GM21786 (cell line): ENCODE measurements at regions not wholly inside any gene's neighbourhood (a gene's known extent, or its start where the extent isn't known, plus 50 kb on each side); places are given as distances from the start of the nearest gene placed in this dataset.

Experiments
- ATAC-seq: cut with Tn5 transposase; IDR thresholded peaks from one replicate; pipeline ENCODE4 v1.9.1; 2021; ENCODE audit not compliant: unreplicated experiment

DNA sequence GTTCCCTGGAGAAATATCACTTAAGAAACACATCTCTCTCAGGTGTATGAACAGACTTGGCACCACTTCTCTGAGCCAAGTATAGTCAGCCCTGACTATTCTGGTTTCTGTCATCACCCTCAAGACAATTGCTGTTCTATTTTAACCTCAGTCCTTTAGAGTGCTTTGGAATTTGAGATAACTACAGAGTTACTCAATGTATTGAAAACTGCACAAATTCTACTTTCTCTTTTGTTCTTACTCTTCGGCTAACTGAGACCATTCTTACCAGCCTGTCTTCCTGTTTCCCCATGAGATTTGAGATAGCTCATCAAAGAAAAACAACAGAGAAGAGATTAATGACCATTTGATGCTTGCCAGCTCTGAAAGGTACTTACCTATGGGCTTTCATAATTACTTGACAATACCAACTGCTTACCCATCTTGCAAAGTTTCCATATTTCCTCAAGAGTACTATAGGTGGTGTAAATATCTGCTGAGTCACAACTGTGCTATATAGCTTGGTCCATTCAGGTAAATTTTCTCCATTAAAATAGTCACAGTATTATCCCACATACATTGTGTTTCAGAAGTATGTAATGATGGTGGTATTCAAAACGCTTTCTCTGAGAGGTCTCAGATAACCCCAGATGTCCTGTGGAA, 467.5 kb upstream of the CHST9 start:
- ATAC-seq, result peak; percentile 80

DNA sequence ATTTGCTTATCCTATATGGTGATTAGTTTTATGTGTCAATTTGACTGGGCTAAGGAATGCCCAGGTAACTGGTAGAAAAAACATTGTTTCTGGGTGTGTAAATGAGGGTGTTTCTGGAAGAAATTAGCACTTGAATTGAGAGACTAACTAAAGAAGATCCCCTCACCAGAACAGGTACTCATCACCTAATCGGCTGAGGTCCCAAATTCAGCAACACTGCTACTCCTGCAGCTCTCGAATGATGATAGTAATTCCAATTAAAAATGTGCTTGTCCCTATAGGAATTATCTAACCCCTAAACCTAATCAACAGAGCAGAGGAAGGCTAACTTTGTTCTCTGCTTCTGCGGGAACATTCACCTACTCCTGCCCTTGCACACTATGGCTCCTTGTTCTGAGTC, 464.5 kb upstream of the CHST9 start:
- no peak for ATAC-seq

DNA sequence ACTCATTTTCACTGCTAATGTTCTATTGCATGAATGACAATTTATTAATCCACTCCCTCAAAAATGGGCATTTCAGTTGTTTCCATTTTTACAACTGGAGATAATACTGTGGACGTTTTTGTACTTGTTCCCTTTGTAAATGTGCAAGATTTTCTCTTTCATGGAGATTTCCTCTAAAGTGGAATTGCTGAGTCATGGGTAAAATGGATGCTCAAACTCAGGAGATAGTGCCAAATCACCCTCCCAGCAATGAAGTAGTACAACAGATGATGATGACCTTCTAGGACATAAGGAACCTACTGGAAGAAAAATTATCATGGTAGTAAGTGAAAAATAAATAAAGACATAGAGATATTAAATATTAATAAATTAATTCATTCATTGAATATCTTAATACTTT, 460.8 kb upstream of the CHST9 start:
- no peak for ATAC-seq

DNA sequence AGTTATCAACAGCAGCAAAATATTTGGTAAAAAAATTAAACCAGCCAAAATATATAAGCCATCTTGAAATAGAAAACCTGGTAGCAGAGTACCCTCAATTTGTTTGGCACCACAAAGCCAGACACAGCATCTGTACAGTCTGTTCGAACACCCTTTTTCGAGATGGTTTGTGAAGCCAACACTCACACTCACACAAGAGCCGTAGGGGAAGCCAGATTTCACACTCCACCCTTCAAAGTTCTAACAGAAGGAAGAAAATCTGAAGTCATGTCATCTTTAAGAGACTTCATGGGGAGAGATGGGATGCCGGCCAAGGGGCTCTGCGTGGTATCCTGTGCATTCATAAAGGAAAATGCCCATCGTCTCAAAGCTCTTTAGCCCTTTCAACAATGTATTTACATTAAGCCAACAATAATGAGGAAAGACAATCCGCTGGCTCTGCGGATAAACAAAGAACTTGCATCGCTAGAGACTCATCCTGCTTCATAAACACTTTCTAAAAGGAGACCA, 451.5 kb upstream of the CHST9 start:
- no peak for ATAC-seq

DNA sequence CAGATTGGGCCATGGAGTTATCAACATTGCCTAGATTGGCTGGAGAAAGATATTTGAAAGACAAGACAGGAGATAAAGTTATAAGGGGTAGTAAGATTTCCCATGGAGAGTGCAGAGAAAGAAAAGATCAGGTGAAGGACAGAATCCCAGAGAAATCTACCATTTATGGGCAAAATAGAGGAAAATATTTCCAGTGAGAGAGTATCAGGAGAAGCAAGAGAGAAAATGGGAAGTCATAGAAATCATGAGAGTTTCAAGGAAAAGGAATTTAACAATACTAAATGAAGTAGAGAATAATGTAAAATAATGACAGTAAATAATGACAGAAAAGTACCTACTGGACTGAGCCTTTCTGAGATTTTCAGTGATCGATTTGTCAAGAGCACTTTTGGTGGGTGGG, 447.6 kb upstream of the CHST9 start:
- no peak for ATAC-seq

DNA sequence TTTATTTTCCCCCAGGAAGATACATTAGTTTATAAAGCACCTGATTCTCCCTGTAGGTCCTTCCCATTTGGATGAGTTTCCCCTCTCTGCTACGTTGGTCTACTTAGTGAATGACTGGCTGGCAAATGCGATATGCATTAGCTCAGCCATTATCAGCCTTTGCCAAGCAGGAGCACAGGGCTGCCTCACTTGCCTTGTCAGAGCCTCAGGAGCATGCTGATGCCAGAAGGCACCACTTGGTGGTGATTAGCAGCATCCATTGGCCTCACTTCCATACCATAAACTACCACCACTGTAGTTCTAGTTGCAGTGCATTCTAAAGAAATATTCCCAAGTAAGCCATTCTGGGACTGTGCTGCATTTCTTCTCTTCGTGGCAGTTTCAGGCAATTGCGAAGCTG, 442.8 kb upstream of the CHST9 start:
- ATAC-seq, result no peak

DNA sequence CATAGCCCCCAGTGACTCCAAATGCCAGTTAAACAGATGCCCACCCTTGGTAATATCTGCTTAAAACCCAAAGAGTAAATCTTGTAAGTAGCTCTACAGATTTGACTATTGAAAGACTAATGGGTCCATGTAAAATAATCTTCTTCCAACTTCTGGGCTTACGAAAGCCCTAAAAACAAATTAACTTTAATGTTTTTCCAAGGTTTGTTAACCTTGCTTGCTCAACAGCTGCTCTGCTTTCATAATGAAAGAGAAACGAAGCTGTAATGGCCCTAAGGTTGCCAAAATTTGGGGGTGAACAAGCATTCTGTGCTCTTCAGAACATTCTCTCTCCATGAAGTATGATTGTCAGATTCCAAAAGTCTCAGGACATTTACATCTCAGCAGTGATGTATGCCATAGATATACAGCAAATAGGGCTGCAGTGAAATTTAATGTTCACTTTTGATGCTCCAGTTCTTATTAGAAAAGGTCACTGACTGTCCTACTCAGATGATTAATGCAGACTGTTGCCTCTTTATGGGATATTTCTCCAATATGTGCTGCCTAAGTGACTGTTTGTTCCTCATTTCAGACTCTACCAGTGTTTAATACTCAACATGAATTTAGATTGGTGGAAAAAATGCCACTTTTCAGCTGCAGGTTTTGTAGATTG, 436.3 kb upstream of the CHST9 start:
- no peak for ATAC-seq

DNA sequence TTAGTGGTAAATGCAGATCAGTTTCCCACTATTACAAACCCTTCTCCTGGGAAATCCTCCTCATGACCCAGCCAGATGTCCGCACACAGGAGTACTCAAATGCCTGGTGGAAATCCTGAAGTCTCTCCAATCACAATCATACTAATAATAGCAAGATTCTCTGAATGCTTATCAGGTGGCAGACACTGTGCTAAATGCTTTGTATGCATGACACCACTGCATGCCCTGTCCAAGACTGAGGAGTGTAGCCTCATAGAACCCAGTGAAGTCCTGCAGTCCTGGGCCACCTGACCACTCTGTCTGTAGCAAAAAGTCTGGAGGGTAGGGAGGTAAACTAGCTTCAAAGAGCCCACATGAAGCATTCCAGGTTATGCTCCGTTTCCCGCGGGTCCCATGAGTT, 434.8 kb upstream of the CHST9 start:
- no peak for ATAC-seq

DNA sequence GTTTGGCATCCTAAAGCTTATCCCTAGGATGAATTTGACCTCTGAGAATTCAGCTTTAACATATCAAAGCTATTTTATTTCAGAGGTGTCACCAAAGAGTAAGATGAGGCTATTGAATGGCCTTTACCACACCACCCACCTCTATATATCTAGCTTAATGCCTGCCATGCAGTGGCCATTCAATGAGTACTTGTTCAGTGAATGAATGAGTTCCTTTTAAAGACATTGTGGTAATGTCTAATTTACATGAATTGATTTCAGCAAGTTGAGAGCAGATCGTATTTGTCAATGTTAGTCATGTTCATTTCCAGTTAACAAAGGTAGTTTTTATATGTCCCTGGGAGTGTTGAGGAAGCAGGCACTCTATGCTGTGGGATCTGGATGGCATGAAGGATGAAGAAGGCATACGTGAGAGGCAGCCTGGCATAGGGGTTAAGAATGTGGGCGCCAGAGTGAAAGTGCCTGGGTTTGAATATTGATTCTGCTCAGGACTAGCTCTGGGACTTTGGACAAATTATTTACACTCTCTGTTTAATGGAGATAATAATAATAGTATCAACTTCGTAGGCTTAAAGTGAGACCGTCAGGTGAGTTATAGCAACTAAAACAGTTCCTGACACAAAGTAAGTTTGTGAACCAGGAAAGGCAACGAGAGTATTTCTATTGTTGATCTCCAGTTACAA, 434.1 kb upstream of the CHST9 start:
- no peak for ATAC-seq

DNA sequence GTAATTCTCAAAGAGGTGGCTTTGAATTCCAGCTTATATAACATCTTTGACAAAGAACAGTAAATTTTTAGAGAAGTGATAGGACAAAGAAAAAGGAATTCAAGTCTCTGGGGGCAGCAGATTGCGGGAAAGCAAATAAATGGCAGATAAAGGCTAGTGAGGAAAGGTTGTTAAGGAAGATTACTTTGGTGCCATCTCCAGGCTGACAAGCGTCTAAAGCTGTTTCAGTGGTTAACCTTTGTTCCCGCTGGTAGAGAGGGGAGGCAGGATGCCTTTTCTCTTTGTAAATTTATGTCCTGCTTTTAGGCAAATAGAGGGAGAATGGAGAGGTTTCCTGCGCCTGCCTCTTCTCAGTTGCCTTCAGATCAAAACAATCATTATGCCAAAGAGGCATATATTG, 431.2 kb upstream of the CHST9 start:
- ATAC-seq, result no peak

DNA sequence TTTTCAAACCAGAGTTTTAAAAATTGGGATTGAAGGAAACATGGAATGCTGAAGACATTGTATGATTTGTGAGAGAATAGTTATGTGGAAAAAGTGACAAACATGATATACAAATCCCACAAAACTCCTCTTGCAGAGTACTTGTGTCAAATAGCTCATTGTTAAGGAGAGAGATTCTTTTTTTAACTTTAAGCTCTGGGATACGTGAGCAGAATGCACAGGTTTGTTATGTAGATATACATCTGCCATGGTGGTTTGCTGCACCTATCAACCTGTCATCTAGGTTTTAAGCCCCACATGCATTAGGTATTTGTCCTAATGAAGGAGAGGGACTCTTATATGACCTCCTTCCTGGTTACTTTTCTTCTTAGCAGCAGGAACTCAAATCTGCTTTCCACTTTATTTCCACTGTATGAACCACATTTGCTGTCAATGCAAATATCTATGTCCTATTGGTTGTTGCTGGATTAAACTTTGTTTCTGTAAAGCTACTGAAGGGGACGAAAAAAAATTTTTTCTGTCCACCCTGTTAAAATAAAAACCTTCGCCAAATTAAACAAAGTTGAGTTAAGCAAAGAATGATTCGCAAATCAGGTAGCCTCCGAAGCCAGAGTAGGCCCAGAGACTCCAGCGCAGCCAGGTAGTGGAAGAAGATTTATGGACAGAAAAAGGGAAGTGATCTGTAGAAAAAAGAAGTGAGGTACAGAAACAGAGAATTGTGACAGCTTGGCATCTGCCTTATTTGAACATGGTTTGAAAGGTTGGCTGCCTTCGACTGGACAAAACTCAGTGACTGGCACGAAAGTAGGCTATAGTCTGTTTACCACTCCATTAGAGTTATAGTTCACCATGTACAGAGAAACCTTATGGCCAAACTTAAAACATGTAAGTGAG, 430.1 kb upstream of the CHST9 start:
- ATAC-seq, result no peak

DNA sequence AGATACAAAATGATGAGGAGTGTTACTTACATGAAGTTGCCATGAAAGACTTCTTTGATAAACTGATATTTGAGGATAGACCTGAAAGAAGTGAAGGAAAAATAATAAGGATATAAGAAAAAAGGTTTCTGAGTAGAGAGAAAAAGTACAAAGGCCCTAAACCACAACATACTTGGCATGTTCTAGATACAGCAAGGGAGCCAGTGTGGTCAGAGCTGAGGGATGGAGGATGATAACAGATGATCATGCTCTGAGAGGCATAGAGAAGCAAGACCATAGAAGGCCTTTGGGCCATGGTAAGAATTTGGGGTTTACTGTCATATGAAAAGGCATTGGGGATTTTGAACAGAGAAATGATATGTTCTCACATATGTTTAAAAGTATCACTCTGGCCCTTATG, 424.1 kb upstream of the CHST9 start:
- no peak for ATAC-seq

DNA sequence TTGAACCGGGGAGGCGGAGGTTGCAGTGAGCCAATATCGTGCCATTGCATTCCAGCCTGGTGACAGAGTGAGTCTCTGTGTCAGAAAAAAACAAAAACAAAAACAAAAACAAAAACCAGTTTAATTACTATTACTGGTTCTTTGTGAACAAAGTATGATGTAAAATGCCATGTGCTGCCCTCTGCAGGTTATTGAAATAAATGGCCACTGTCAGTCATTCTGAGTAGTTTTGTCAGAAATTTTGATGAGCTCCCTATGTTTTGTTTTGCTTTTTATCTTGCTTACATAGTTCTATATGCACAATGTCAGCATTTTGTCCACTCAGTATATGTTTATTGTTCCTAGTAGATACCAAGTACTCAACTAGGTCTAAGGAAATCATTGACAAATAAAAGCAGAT, 423.6 kb upstream of the CHST9 start:
- no peak for ATAC-seq

DNA sequence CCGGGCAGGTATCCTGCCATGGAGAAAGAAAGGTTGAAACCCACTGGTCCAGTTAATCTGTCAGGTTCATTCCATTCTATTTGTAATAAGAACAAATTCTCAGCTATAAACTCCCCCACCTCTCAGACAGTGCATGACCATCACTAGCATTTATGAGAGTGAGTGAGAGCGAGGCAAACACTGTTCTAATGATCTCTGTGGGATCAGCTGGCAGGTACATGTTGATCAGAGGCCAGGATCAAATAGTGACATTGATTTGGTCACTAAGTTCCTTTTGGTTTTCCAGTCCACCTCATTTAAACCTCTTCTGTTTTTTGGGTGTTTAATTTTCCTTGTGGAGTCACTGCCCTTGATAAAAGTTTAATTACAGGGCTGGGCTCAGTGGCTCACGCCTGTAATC, 423.1 kb upstream of the CHST9 start:
- no peak for ATAC-seq

DNA sequence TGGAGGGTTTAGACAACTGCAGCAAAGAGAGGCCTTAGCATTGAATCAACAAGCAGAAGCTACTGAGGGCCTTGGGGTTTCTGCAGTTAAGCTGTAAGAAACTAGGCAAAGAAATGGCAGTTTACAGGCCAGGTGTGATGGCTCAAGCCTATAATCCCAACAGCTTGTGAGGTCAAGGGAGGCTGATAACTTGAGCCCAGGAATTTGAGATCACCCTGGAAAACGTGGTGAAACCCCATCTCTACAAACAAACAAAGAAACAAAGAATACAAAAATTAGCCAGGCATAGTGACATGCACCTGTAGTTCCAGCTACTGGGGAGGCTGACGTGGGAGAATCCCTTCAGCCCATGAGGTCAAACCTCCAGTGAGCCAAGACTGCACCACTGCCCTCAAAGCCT, 421.6 kb upstream of the CHST9 start:
- no peak for ATAC-seq

DNA sequence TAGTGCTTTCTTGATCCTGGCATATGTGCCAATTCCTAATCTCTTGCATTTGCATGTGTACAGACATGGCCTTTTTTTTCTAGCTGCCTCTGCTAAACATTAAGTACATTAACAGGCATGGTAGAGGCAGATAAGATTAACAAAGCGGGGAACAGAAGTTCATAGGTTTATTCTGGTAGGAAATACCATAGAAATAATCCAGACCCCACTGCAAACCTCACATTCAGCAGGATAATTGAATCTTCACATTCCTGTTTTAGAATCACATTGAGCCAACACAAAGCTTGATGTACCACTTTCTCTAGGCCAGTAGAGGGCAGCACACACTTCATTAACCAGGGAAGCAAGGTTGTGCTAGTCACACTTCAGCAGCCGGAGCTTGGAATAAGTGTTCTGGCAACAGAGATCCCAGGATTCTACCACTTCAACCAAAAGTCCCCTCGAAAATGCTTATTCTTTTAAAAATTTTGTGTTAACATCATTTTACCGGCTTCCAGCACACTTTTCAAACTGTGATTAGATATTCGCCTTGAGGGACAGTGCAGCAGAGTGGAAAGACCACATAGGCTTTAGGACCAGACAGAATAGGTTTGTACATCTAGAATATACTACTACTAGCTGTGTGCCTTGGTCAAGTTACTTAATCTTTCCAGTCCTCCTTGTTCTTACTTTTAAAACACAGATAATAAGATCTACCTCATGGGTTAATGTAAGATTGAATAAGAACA, 420.2 kb upstream of the CHST9 start:
- ATAC-seq, result peak; percentile 75

DNA sequence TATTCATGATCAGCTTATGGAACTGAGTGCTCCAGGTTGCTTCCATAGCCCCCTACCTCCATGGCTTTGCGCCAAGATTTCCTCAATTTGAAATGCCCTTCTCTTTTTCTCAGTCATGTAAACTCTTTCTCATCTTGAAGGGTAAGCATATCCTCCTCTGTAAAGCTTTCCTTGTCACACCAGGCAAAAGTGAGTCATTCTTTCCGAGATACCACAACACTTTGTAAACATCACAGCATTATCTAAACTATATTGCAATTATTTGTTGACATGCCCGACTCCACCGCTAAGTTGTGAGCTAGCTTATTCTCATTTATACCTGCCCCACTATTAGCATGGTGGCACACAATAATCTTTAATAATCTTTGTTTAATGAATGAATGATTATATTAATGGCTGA, 419.5 kb upstream of the CHST9 start:
- ATAC-seq, result no peak

DNA sequence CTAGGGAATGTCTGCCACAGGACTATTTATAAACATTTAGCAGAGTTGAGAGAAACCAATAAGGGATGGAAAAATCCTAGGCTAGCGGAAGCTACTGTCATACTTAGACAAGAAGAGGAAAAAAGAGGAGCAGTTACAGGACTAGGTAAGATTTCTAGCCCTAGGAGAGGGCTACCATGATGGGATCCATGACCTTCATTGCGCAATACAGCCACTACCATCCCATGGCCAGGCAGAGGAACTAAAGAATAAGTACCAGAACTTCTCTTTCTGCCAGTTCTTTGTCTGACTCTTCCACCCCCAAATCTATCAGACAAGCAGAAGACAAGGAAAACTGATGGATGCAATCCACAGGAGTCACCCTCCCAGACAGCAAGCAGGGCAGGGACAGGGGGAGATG, 417.0 kb upstream of the CHST9 start:
- ATAC-seq, result no peak

DNA sequence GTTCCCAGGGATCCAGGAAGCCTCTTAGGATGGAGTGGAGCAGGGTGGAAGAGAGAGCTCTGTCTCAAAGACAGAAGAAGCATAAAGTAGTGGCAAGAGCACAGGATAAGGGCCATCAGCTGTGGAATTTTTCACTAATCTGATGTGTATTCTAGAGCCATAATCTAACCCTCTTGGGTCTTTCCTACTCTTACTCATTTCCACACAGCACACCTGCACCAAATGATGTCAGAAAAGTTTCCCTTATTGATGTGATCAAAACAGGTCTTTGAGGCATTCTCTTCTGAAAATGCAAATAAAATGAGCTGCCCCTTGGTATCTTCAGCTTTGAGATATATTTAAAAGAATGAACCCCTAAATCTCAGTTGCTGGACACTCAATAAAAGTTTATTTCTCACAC, 415.1 kb upstream of the CHST9 start:
- ATAC-seq, result no peak

DNA sequence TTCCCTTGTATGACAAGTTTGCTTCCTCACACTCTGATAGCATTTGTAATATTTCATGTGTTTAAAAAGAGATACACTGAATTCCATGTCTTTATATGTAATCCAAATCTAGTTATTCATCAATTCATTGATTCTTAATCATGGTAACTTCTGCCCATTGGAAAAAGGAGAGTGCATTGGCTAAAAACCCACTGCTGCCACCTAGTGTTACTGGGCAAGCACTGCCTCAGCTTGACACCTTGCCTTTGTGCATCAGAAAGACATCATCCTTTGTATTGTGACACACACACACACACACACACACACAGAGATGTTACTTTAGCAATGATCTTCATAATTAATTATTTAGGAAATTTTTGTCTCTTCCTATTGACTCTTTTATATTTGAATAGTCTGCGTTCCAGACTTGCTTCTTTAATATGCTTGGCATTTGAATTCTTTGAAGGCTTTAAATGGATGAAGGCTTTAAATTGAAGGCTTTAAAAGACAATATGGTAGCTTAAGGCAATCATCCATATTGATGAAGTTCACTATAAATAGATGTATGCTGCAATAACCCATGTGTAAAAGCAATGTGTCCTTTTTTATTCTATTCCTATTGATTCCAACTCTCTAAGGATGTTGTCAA, 414.2 kb upstream of the CHST9 start:
- peak; percentile 86 for ATAC-seq
